Brain pericyte (primary cell): ENCODE measurements at regions not wholly inside any gene's neighbourhood (a gene's known extent, or its start where the extent isn't known, plus 50 kb on each side); places are given as distances from the start of the nearest gene placed in this dataset.
"Not testable (repeated sequence)": the region's sequence is repeated elsewhere in the genome, so short reads cannot be mapped to it uniquely, and the experiment has no call there.

Experiments used
- DNase-seq: peaks from one replicate; pipeline ENCODE4 v3.0.0-alpha.2; 2012; ENCODE audit warnings: low read depth, low spot score

DNA sequence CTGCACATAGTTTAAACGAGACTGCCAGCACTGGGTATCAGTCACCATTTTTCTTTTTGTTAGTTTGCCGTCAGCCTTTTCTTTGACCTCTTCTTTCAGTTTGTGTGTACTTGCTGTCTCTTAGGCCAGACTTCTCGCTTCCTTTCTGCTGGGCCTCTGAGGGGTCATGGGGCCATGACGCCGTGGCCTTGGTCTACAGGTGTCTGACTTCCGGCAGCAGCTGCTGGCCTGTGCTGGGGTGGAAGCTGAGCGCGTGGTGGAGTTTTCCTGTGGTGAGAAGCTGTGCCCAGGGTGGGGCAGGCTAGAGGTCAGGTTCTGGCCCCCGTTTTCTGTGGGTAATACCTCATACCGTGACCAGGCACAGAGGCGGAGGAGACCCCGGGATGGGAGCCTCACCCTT lies 101.6 kb upstream of the PZP start:
- not testable (repeated sequence) for DNase-seq

DNA sequence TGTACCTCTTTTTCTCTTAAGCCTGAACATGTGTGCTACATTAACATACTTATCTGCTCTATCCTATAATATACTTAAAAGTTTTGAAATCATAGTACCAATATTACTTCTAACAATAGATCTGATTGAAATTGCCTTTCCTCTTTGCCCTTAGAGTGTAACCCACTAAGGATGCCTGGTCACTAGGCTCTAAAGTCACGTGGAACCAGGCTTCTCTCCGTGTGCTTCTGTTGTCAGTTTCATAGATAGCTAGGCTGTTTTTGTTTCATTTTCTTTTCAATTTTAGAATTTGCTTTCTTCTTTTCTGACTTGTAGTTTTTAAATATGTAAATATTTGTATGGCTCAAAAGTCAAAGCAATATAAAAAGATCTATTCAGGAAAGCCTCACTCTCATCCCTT lies 100.5 kb upstream of the PZP start:
- not testable (repeated sequence) for DNase-seq

DNA sequence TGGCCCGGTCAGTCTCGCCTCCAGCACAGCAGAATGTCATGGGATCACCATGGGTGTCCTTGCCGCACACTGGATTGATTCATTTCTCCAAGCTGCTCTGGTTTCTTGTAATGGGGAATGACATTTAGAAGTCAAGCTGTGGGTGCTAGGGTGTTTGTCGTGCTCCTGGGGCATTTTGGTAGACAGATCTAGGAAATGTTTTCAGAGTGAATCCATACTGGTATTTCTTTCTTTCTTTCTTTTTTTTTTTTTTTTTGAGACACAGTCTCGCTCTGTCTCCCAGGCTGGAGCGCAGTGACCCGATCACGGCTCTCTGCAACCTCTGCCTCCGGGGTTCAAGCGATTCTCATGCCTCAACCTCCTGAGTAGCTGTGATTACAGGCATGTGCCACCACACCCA lies 100.0 kb upstream of the PZP start:
- DNase-seq = not testable (repeated sequence)

DNA sequence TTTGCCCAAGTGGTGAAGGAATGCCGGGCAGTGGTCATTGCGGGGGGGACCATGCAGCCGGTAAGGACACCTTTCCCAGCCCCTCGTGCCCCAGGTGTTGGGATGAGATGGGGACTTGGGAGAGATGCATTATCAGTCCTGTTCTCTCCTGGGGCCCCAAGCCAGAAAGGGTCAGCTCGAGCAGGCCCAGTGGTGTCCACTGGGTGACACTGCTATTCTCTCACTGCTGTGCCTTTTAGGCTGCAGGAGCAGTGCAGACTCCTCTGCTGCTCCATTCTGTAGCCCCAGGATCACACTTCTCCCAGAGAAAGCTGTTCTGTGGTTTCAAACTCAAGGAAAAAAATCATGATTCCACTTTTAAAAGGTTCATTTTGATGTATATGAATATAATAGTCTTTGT lies 99.1 kb upstream of the PZP start:
- DNase-seq = not testable (repeated sequence)

DNA sequence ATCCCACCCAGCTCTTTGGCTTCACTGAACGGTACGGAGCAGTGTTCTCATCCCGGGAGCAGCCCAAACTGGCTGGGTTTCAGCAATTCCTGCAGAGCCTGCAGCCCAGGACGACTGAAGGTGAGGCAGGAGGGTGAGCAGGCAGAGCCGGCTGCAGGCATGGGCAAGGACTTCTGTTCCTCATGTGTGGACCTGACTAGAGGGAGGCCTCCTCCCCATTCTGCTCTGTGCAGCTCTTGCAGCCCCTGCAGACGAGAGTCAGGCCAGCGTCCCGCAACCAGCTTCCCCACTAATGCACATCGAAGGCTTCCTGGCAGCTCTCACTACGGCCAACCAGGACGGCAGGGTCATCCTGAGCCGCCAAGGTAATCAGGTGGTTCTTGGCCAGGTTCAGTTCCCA lies 97.8 kb upstream of the PZP start:
- DNase-seq = not testable (repeated sequence)

DNA sequence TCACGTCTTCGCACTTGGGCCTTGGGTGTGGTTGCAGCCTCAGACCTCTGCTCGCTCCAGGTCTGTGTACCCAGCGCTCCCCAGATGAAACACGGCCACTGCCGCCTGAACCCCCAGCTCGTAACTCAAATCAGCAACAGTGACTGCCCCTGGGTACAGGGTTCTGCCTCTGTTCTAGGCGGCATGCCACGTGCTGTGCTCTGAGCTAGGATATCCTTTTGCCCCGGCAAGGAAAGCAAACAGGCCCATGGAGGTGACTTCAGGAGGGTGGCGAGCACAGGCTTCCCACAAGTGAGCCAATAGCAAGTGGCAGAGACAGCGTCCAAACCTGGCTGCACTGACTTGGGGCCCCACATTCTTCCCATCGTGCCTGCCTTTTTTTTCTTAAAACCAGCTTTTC lies 96.3 kb upstream of the PZP start:
- not testable (repeated sequence) for DNase-seq

DNA sequence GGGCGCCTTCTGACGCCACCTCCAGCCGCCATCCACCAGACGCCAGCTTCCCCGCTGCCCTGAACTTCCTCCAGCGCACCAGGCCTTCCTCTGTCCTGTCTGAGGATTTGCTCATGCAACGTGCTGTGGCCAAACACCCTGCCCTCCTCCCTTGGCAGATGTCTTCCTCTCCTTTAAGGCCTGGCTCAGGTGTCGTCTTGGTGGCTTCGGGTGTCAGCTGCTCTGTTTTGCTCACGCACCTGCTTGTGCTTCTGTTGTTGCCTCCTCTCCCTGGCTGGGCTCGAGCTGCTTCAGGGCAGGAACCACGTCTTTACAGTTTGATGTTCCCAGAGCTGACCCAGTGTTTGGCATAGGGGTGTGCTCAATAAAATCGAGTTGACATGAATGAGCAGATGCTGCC lies 87.7 kb upstream of the PZP start:
- not testable (repeated sequence) for DNase-seq

DNA sequence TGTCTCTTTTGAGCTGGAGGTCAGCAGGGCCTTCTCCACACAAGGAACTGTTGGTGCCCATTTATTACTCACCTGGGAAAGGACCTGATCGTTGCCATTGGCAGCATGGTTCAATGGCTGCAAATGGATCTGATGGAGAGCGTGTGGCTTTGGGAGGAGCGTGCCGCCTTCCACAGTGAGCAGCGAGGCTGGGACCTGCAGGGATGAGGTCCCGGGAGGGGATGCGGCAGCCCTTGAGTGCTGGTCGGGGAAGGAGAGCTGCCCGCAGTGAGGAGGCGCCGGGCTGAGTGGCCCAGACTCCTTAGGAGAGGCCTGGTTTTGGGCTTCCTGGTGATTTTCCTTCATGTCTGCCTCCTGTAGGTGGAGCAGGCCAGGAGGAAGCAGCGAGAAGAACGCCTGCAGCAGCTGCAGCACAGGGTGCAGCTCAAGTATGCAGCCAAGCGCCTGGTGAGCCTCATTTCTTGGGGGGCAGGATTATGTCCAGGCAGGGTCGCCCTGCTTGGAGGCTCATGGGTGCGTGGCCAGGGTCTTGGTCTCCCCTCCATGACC lies 86.0 kb upstream of the PZP start:
- DNase-seq = not testable (repeated sequence)

DNA sequence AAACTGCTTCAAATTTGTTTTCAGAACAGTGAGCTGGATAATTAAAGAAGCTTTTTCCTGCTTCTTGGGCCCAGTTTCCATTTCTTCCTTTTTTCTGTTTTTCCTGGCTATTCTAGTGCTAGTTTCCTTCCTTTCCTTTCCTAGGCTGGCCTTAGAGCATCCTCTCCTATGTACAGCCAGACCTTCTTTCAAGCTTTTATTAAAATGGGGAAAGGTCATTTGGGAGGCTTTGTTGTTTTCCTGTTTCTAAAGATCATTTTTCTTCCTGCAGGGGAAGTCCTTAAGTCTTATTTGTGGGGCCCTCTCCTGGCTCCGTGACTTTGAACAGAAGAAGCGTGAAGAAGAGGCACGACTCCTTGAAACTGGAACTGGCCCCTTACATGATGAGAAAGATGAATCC lies 85.2 kb upstream of the PZP start:
- DNase-seq = not testable (repeated sequence)

DNA sequence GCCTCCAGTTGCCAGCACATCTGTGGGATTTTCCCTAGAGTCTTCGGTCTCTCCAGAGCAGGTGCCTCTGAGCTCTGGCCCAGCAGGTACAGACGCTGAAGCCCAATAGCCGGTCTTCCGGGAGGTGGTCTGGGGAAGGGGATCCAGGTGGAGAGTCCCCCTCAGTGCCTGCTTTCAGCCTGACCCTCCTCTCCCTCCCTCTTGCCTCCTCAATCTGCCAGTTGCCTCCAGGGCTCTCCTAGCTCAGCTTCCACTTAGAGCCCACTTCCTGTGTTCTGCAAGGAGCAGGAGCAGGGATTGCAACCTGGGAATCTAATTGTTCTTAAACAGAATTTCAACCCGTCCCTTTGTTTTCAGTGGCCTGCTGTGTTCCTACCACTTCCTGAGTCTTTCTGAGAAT lies 81.8 kb upstream of the PZP start:
- DNase-seq = not testable (repeated sequence)

DNA sequence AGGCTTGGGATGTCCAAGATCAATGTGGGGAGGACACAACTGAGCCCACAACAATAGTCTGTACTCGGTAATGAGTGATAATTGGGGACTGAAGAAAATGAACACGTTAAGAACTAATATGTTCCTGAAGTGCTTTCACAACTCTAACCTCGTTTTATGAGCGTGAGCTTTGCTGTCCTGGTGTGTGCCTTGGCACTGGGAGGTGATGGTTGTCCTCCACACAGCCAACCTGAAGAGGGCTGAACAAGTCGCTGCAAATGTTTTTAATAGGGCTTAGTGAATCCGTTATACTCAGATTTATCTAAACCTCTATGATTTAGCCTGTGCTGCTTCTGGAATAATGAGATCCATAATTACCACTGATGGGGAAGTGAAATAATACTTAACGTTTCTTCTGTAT lies 76.5 kb upstream of the PZP start:
- DNase-seq = not testable (repeated sequence)

DNA sequence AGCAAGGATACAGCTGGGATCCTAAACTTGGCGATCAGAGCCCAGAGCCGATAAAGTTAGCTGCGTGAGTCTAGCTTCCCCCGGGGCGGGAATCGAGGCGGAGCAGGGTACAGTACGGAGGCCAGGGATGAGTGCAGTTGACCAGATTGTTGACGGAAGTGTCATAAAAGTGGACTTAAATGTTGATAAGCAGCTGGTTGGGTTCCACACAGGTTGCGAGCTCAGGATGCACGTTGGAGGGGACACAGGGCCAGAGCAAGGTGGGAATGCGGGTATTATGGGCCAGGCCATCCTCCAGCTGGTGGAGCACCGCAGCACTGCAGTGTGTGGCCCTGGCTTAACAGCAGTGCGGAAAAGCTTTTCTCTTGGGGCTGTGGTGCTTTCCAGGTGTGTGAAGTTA lies 76.0 kb upstream of the PZP start:
- DNase-seq = not testable (repeated sequence)

DNA sequence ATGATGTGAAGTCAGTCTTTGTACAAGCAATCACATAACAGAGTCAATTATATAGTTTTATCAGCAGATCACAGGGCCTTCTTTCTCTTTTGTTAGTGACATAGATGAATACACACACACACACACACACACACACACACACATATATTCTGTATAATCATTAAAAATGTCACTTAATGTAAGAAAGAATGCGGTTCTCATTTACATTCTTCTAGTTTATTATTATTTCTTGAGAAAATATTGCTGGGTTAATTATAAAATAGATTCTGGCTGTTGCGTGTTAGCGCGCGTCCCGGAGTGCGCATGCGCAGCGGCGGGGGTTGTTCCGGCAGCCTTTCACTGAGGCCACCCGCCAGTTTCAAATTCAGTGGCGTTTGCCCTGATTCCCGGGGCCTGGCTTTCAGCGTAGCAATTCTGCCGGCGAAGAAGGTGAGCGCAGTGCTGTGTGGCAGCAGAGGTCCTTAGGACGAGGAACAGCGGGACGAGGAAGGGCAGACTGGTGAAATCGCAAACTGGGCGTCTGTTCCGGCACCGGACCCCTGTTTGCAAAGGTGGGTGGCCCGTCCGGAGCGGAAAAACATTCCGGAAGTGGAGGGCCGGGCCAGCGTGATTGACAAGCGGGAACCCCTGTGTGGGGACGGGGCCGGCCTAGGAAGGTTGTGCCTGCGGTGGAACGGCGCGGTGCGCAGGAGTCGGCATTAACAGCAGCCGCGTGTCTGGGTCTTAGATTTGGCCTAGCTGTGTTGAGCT lies 75.3 kb upstream of the PZP start:
- peak; percentile 18 for DNase-seq

DNA sequence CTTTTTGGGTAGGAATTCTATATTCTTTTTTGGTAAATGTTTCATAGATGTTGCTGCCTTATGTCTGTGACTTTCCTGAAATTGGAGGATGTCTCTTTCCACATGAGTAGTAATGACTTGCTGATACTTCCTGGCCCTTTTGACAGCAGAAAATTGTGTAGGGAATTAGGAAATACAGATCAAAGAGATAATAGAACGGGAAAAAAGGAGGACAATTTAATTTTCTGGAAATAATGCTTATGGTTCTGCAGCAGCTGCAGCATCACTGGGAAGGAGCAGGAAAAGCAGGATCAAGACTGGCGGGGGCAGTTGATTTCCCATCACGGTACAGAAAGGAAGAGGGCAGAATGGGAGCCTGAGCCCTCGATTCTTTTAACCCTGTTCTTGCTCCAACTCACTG lies 68.8 kb upstream of the PZP start:
- no peak for DNase-seq

DNA sequence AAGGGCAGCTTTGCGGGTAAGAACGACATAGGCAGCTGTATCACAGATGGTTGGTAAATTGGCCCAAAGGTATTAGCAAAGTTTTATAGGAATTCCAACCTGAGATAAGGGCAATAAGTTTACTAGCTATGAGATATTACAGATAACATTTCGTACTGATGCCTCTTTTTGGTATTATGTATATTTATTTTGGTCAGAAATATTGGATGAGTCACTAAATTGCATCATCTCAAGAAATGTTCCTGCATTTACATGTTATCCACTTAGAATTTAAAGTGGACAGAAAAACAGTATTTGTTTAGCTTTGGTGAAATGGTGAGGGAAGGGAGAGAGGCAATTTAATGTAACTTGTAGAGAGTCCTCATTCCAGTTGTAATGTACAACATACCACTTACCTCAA lies 65.1 kb upstream of the PZP start:
- no peak for DNase-seq

DNA sequence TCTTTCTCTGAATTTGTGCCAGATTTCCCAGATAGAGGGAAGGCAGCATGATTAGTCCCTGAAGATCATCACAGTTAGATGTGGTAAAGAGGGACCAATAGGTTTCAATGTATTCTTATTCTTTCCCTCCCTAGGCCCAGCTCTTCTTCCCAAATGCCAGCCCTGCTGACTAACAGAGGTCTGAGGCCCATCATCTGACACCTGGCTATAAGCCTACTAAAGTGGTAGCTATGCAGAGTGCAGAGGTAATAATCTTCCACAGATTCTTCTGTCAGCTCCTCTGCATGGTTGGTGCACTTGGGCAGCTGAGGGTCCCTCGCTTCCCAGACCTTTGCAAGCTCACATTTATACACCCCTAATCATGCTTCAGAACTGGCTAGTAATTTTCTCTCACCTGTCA lies 63.7 kb upstream of the PZP start:
- DNase-seq = no peak

DNA sequence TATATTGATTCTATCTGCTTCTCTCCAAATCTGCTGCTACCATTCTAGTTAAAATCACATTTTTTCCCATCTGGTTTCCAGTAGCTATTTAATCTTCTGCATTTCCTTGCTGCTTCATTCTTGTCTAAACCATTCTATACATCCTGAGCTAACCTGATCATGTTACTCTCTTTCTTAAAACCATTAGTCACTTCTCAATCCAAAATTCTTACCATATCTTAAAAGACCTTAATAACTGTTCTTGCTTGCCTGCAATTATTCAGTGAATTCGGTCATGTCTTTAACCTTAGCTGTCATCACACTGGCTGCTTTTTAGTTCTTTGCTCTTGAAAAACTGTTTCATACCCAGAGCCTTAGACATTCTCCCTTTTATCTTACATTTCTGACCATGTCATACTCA lies 56.4 kb upstream of the PZP start:
- no peak for DNase-seq

DNA sequence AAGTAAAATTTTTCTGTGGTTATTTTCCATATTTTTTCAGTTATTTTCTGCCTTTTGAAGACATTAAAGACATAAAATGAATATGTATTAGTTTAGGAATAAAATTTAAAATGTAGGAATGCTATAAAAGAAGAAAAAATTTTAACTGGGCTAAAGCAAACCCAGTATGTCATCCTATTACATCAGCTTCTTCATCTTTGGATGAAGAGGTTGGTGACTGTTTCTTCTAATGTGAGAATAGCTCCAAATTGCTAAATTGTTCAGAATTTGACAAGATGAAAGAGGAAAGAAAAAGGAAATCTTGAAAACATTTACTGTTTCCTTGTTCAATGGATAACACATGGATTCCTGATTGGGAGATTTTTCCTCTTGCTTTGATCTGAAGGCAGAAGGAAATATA lies 52.7 kb upstream of the PZP start:
- no peak for DNase-seq

DNA sequence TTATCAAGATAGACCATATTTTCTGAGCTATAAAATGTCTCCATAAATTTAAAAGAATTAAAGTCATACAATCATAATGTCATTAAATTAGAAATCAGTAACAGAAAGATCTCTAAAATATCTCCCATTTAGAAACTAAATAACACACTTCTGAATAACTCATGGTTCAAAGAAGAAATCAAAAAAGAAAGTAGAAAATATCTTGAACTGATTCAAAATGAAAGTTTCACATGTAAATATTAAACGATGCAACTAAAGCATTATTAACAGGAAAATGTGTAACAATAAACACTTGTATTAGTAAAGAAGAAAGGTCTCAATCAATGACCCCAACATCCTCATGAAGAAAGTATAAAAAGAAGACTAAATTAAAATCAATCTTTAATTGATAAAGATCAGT lies 50.5 kb upstream of the PZP start:
- no peak for DNase-seq
